ENCODE measurements at regions not wholly inside any gene's neighbourhood (a gene's known extent, or its start where the extent isn't known, plus 50 kb on each side); places are given as distances from the start of the nearest gene placed in this dataset.

DNA sequence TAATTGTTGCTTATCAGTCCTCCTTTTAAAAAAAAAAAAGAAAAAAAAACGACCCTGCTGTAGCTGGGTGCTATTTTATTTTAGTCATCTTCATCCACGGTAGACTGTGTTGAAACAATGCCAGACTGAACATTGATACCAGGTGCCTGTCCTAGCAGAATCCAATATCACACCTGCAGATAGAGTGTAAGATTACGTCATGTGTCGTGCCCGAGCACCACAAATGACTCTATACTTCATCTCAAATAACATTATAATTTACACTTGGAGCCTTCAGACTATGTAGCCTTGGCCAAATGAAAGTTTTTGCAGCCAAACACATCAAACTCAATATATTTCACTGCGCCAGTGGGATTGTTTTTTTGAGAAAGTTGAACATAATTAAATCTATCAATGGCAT, 410.6 kb downstream of the FGF9 start:
- Histone ChIP-seq H3K4me2 (ENCODE audit: insufficient read depth, low read length) (no peak overlapping the region), H3K4me1 (ENCODE audit: control insufficient read depth, extremely low read depth, insufficient read depth, low read length) (no peaks in the 10 kb centered on the region), H3K9me3 (replicated peaks; ENCODE audit: control insufficient read depth, insufficient read depth, low read length) (peaks cover 10% of the 10 kb centered on the region), H3K4me3 (replicated peaks in 1 of 3; ENCODE audit: insufficient read depth in 1 of 3, low read depth in 1 of 3, low read length in 3 of 3) (no peak overlapping the region), H4K20me1 (replicated peaks; ENCODE audit: control insufficient read depth, extremely low read depth, insufficient read depth, low read length) (no peaks in the 10 kb centered on the region), H3K27ac (ENCODE audit: insufficient read depth, low read depth, low read length) (no peak overlapping the region), H3K27me3 (ENCODE audit: control insufficient read depth in 2 of 2, insufficient read depth in 2 of 2, low read length in 2 of 2) (no peaks in the 10 kb centered on the region), H2AFZ (ENCODE audit: low read depth, low read length) (no peak overlapping the region), H3K36me3 (ENCODE audit: control insufficient read depth in 2 of 2, extremely low read depth in 1 of 2, insufficient read depth in 2 of 2, low read length in 2 of 2) (no peaks in the 10 kb centered on the region), H3K9ac (replicated peaks; ENCODE audit: extremely low read depth, insufficient read depth, low read length) (no peak overlapping the region), H3K79me2 (ENCODE audit: control insufficient read depth, insufficient read depth, low read length) (no peaks in the 10 kb centered on the region), H3K9me1 (replicated peaks; ENCODE audit: control insufficient read depth, extremely low read depth, insufficient read depth, low read length) (no peaks in the 10 kb centered on the region)
- TF ChIP-seq, protein P1, sequence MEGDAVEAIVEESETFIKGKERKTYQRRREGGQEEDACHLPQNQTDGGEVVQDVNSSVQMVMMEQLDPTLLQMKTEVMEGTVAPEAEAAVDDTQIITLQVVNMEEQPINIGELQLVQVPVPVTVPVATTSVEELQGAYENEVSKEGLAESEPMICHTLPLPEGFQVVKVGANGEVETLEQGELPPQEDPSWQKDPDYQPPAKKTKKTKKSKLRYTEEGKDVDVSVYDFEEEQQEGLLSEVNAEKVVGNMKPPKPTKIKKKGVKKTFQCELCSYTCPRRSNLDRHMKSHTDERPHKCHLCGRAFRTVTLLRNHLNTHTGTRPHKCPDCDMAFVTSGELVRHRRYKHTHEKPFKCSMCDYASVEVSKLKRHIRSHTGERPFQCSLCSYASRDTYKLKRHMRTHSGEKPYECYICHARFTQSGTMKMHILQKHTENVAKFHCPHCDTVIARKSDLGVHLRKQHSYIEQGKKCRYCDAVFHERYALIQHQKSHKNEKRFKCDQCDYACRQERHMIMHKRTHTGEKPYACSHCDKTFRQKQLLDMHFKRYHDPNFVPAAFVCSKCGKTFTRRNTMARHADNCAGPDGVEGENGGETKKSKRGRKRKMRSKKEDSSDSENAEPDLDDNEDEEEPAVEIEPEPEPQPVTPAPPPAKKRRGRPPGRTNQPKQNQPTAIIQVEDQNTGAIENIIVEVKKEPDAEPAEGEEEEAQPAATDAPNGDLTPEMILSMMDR (IDR thresholded peaks at IDR 0.05; ENCODE audit: extremely low read depth in 1 of 2, insufficient read depth in 1 of 2, low read depth in 1 of 2, low read length in 2 of 2), result no peak
- no peak for TF ChIP-seq JUN (IDR thresholded peaks at IDR 0.05; ENCODE audit: borderline replicate concordance, insufficient read depth, insufficient read length, low read depth)
- TF ChIP-seq POLR2AphosphoS5 (IDR thresholded peaks at IDR 0.05; ENCODE audit: insufficient read depth, low read depth, low read length), result no peak
- TF ChIP-seq GATA2 (IDR thresholded peaks at IDR 0.05; ENCODE audit: insufficient read depth, insufficient read length, low read depth, low read length), result no peak
- TF ChIP-seq EZH2 (IDR thresholded peaks at IDR 0.05; ENCODE audit: borderline replicate concordance, low read depth, low read length, severe bottlenecking), result no peak
- no peak for TF ChIP-seq FOS (IDR thresholded peaks at IDR 0.05; ENCODE audit: borderline replicate concordance, insufficient read depth, low read length)
- no peak for TF ChIP-seq MYC (IDR thresholded peaks at IDR 0.05; ENCODE audit: low read depth, low read length)
- TF ChIP-seq POLR2A (IDR thresholded peaks at IDR 0.05; ENCODE audit: low read depth, low read length), result no peak
- TF ChIP-seq, protein P2, sequence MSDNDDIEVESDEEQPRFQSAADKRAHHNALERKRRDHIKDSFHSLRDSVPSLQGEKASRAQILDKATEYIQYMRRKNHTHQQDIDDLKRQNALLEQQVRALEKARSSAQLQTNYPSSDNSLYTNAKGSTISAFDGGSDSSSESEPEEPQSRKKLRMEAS (IDR thresholded peaks at IDR 0.05; ENCODE audit: insufficient read depth, insufficient read length), result no peak
- dilution Hi-C loops (cut with MboI; ENCODE audit: extremely low pct_ligation_motif_present, low sequenced_read_pairs) (no loop called here), intact Hi-C loops (cut with micrococcal nuclease) (no loop called here)
- ChIA-PET POLR2A (no interaction called here), CTCF (no interaction called here)
- FAIRE-seq, result no peak
- no peak for DNase-seq (ENCODE audit: low read depth, low spot score)
- BruUV-seq (replicated peaks), result no TSS peak

Measured in endothelial cell of umbilical vein (primary cell).